Fibroblast of skin of scalp (primary cell): ENCODE measurements at regions not wholly inside any gene's neighbourhood (a gene's known extent, or its start where the extent isn't known, plus 50 kb on each side); places are given as distances from the start of the nearest gene placed in this dataset.
A peak's percentile ranks its signal among the peaks of the same experiment; 100 is the strongest.

Experiments
- DNase-seq: peaks from one replicate; pipeline ENCODE4 v3.0.0-alpha.2; 2013

- DNase-seq, result no peak
These were observed 109.4 kb downstream of the UCHL5 start for GRCh38 chr1:192949783-192950182.

GRCh38 chr1:192950926-192951325 lies 108.2 kb downstream of the UCHL5 start:
- no peak for DNase-seq

- peak; percentile 80 for DNase-seq
These were observed 107.3 kb downstream of the UCHL5 start for GRCh38 chr1:192951691-192952460.

GRCh38 chr1:192952646-192953045 lies 106.5 kb downstream of the UCHL5 start:
- peak; percentile 55 for DNase-seq

- no peak for DNase-seq
These were observed 104.4 kb downstream of the UCHL5 start for GRCh38 chr1:192954705-192955265.

GRCh38 chr1:192958350-192958749 lies 100.8 kb downstream of the UCHL5 start:
- DNase-seq, result no peak

- DNase-seq, result peak; percentile 53
These were observed 100.3 kb downstream of the UCHL5 start for GRCh38 chr1:192958871-192959270.

GRCh38 chr1:192959657-192960186 lies 99.4 kb downstream of the UCHL5 start:
- no peak for DNase-seq
